Fibroblast of pulmonary artery (primary cell): ENCODE measurements at regions not wholly inside any gene's neighbourhood (a gene's known extent, or its start where the extent isn't known, plus 50 kb on each side); places are given as distances from the start of the nearest gene placed in this dataset.

Experiments
- DNase-seq: peaks from one replicate; pipeline ENCODE4 v3.0.0-alpha.2; 2010; ENCODE audit warnings: low read depth
- H3K4me3 ChIP-seq: replicated peaks from 2 replicates; pipeline ENCODE4 v1.5.1; 2011; ENCODE audit warnings: low read depth, mild to moderate bottlenecking, control low read depth, low read length, moderate library complexity
- CTCF ChIP-seq: IDR thresholded peaks from 2 replicates; pipeline ENCODE4 v1.5.1; 2011; ENCODE audit warnings: mild to moderate bottlenecking, control low read depth, low read length, inconsistent platforms; ENCODE audit errors: missing control alignments

GRCh38 chr20:36097337-36098151 is 57.0 kb upstream of the EPB41L1 start:
- no peak overlapping the region for H3K4me3 ChIP-seq
- no peak for TF ChIP-seq CTCF
- DNase-seq, result peak; percentile 67

- peak; percentile 89 for DNase-seq
- H3K4me3 ChIP-seq, result no peak overlapping the region
- no peak for TF ChIP-seq CTCF
Observed at GRCh38 chr20:36098364-36098763, 56.2 kb upstream of the EPB41L1 start.

GRCh38 chr20:36099106-36099505 is 55.4 kb upstream of the EPB41L1 start:
- DNase-seq, result no peak

GRCh38 chr20:36101192-36101591 is 53.3 kb upstream of the EPB41L1 start:
- no peak for DNase-seq
- no peak for TF ChIP-seq CTCF

More at GRCh38 chr20:36099106-36099505, 55.4 kb upstream of the EPB41L1 start:
- no peak for TF ChIP-seq CTCF
- H3K4me3 ChIP-seq, result no peak overlapping the region

GRCh38 chr20:36102306-36102705 is 52.2 kb upstream of the EPB41L1 start:
- no peak overlapping the region for H3K4me3 ChIP-seq
- DNase-seq, result no peak
- TF ChIP-seq CTCF, result no peak

More at GRCh38 chr20:36101192-36101591, 53.3 kb upstream of the EPB41L1 start:
- H3K4me3 ChIP-seq, result no peak overlapping the region

GRCh38 chr20:36102809-36103596 is 51.5 kb upstream of the EPB41L1 start:
- no peak for DNase-seq
- no peak overlapping the region for H3K4me3 ChIP-seq
- no peak for TF ChIP-seq CTCF
